GM21576 (cell line): ENCODE measurements at regions not wholly inside any gene's neighbourhood (a gene's known extent, or its start where the extent isn't known, plus 50 kb on each side); places are given as distances from the start of the nearest gene placed in this dataset.
A peak's percentile ranks its signal among the peaks of the same experiment; 100 is the strongest.
"Not testable (repeated sequence)": the region's sequence is repeated elsewhere in the genome, so short reads cannot be mapped to it uniquely, and the experiment has no call there.

Source experiments
- ATAC-seq: cut with Tn5 transposase; IDR thresholded peaks from one replicate; pipeline ENCODE4 v1.9.1; 2021; ENCODE audit warnings: mild to moderate bottlenecking, moderate library complexity; ENCODE audit not compliant: unreplicated experiment

DNA sequence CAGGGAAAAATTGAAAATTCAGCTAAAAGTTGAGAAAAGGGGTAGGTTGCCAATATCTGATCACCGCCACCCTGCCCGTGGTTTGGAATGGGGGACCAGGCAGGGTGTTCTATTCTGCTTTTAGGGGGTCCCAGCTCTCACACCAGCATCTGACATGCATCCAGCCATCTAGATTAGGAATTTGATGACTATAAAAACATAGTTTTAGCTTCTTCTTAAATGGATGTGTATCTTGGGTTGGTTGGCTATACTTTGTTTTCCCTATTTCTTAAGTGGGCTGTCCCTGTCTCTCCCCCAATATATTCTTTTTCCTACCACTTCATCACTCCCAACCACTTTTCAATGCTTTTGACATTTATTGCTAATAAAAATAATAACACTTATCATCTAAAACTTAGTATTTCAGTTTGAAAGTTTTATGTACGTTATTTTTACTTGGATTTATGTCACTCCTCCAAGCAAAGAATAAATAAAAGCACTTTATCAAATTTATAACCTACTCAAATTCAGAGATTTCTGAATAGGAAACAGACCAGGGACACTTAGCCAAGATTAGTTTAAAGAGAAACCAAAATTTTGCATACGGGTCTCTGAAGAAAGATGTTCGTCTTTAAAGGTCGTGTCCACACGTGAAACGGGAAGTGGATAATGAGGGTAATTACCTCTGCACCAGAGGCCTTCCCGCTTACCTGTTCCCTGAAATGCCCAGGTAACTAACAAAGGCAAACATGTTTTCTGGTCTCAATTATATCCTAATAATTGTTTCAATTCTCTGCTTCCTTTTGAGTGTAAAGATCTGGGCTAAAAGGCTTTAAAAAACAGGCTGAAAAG lies 233.2 kb upstream of the AUTS2 start:
- ATAC-seq: no peak

DNA sequence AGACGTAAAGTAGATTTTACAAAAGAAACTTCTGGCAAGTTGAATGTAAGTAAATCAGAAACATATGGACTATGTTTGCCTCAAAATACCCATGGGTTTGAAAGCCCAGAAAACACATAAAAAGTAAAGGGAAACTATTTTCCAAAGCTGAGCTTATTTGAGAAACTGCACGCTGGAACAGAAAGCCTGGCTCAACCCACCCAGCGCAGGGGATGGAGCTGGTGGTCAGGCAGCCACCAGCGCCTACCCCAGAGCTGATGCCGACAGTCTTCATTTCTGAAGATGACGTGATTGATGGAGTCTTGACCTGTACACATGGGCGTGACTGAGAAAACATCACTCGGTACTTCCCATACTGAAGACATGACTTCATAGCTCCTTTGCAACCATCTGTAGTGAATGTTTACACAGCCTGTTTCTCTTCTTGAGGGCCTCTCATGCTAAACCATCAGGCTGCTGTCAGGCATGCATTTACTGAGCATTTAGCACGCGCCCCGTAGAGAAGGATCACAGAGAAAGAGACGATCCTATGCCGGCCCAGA lies 232.6 kb upstream of the AUTS2 start:
- ATAC-seq: no peak

DNA sequence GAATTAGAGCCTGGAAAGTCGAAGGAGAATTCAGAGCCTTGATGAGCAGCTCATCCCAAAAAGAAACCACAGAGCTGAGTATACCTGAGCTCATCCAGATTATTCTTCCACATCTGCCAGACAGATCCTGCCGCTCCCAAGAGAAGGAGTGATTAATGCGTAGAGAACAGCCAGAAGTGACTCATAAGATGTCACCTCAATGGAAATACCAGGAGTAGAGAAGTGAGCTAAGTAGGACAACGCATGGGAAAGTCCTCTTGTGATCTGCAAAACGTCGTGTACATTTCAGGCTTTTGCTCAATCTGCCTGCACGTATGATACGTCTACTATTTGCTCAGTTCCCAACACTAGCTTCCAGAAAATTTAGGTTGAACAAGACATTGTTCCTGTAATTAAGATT lies 230.5 kb upstream of the AUTS2 start:
- ATAC-seq: no peak

DNA sequence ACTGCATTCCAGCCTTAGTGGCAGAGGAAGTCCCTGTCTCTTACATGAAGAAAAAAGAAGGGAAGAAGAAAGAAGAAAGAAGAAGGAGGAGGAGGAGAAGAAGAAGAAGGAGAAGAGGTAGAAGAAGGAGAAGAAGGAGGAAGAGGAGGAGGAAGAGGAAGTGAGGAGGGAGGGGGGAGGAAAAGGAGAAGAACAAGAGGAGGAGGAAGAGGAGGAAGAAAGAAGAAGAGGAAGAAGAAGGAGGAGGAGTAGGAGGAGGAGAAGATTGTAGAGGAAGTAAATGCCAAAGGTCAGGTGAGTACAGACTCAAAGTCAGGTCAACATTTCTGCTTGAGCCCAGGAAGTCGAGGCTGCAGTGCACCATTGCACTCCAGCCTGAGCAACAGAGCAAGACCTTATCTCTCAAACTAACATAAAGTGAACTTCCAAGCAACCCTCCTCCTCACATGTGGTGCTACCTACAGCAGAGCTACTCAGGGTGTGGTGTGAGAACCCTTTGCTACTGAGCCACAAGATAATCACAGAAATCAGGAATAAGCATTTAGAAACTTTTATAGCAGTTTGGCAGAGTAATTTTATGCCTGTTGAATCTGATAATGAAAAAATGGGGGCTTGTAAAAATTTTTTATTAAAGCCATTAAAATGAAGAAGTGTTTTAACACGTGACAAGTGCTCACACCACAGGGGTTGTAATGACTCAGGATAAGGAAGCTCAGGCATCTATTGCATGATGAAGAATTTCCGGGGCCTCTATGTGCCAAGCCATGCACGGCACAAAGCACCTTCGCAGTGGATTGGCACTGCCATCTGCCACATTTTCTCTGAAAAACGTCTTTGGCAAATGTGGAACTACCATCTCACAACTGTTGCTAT lies 224.9 kb upstream of the AUTS2 start:
- no peak for ATAC-seq

DNA sequence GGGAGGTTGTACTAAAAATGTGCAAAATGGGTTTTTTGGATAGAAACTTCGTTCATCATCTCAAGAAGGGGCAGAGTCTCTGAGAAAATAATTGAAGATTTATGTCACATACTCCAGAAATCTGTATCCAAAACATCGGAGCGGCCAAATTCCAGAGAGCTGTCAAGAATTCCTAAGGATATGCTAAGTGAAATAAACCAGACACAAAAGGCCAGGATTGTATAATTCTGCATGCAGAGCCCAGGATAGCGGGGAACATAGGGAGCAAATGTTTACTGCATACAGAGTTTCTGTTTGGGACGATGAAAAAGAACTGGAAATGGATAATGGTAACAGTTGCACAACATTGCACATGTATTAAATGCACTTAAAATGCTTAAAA lies 224.2 kb upstream of the AUTS2 start:
- no peak for ATAC-seq

DNA sequence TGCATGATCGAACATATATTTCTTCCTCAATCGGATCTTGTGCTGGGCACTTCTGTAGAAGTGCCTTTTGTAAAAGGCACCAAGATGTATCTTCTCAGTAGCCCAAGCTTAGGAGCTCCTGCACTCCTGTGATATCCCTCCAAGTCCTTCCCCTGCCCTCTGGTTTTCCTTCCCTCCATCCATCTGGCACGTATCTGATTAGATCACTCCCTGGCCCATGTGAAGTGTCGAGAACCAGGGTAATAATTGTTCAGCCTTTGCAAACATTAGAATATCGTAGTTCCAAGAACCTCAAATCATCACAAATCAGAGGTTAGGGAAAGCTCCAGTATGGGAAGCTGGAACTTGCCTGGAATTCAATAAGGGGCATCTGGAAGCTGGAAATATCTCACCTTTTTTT lies 221.1 kb upstream of the AUTS2 start:
- no peak for ATAC-seq

DNA sequence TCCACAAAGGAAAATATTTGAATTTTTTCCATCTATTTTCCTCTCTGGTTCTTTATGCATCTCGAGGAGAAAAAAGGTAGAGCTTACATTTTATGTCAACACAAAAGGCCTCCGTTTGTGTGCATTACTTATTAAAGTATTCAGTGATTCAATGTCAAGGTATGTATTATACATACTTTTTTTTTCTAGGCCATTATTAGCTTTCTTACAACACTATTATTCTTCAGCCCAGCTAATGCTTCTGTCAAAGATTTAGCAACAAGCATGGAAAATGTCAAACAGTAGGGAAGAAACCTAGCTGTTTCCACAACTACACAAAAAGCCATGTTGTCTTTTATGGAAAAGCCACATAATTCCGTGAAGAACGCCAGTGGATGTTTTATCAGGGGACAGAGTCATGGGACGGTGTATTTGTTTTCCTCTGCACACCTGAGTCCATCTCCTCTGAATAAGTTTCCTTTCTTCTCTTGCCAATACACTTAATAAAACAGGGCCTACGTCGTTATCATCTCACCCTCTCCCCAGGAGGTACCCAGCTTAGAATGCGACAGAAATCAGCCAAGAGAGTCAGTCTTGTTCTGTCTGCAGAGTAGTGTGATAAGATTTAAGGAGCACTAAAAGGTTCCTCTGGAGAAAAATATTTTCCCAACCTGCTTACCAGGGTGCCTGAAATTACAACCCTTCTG lies 209.7 kb upstream of the AUTS2 start:
- no peak for ATAC-seq

DNA sequence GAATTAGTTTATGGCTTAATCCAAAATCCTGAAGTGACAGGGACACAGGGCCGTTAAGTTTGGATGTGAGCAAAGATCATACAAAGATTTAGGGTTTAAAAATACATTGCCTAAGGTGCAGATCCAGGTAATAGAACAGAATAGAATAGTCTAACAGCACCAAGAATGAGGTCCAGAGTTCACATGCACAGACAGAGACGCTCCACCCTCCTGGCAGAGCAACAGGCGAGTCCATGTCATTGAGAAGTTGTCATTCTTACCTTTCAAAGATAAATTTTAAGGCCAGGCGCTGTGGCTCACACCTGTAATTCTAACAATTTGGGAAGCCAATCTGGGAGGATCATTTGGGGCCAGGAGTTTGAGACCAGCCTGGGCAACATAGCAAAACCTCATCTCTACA lies 209.1 kb upstream of the AUTS2 start:
- no peak for ATAC-seq

DNA sequence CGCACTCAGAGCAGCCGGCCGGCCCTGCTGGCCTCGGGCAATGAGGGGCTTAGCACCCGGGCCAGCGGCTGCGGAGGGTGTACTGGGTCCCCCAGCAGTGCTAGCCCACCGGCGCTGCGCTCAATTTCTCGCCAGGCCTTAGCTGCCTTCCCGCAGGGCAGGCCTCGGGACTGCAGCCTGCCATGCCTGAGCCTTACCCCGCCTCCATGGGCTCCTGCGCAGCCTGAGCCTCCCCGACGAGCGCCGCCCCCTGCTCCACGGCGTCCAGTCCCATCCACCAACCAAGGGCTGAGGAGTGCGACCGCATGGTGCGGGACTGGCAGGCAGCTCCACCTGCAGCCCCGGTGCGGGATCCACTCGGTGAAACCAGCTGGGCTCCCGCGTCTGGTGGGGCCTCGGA lies 204.4 kb upstream of the AUTS2 start:
- ATAC-seq: not testable (repeated sequence)

DNA sequence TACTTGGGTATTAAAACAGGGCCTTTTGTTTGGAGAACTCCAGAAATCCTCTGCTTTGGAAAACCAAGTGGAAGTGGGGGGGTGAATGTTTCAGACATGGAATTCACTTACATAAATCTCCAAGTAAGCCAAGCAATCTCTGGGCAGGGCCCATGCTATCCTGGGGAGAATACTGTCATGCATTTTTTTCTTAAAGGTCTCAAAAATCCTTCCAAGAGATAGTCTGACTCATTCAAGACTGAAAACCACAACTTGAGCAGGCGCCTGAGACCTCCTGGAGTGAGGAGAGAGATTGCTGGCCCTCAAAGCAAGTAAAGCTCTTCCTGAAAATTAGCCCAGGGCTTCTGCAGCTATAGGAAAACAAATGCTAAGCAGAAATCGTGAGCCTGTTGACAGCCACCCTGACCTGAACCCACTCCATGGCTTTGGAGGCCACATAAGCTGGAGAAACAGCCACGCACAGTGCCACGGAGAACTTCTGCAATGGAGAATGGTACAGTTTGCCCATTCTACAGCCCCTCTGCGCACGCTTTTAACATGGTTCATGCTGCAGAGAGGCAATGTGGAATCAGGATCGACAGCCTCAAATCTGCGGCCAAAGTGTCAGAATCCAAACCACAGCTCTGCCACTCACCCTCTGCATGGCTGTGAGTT lies 203.1 kb upstream of the AUTS2 start:
- ATAC-seq: no peak

DNA sequence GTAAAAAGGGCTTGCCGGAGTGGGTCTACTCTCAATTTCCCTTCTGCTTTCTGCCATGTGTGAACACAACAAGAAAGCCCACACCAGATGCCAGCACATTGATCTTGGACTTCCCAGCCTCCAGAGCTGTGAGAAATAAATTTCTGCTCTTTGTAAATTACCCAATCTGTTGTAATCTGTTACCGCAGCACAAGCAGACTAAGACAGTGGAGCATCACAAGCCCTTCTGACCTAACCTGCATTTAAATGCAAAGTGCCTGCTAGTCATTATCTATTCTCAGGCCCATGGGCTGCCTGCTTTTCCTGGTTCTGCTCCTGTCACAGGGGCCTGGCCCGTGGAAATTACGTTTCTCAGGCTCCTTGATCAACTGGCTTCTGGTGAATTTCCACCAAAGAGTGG lies 199.3 kb upstream of the AUTS2 start:
- ATAC-seq: no peak

DNA sequence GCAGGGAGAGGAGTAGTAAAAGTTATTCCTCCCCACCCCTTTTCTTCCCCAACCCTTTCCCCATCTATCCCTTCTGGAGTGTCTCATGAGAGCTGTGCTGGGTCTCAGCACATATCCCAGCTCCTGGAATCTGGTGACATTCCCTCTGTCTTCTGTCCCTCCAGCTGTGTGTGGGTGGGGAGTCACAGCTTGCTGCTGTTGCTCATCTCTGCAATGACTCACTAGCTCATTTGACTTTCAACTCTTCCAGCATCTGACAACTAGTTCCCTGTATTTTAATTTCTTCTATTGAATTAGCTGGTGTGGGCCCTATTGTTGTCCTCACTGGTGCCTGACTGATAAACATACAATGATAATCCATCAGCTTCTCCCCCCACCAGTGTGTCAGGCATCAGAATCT lies 198.9 kb upstream of the AUTS2 start:
- no peak for ATAC-seq

DNA sequence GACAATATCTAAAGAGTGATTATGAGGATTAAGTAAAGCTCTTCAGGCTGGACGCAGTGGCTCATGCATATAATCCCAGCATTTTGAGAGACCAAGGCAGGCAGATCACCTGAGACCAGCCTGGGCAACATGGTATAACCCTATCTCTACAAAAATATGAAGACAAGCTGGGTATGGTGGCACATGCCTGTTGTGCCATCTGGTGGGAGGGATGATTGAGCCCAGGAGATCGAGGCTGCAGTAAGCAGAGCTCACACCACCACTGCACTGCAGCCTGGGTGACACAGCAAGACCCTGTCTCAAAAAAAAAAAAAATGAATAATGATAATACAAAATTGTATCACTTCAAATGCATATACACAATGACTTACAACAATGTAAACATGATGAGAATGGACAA lies 195.6 kb upstream of the AUTS2 start:
- no peak for ATAC-seq

DNA sequence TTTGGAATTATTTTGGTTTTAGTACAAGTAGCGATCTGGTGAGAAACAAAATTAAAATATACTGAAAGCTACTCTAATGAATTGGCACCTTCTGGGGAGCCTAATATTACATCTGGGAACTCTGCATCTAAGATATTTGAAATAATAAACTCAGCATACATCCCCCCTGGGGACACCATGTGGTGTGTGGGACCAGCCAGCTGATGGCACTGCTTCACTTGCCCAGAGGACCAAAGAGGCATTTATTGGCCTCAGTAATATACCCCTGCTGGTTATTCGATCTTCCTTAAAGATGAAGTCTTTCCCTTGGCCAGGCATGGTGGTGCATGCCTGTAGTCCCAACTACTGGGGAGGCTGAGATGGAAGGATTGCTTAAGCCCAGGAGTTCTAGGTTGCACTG lies 195.1 kb upstream of the AUTS2 start:
- no peak for ATAC-seq

DNA sequence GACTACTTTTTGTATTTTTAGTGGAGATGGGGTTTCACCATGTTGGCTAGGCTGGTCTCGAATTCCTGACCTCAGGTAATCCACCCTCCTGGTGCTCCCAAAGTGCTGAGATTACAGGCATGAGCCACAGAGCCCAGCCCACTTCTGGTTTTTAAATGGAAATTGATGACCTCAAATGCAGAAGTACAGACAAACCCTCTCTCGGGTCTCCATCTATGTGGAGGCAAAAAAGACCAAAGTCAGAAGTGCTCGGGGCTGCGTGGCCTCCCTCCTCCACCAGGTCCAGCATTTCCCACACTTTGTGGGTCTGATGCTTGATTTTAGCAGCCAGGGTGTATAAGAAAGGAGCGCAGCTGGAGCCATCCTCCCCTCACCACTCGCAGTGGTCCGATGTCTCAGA lies 187.3 kb upstream of the AUTS2 start:
- no peak for ATAC-seq

DNA sequence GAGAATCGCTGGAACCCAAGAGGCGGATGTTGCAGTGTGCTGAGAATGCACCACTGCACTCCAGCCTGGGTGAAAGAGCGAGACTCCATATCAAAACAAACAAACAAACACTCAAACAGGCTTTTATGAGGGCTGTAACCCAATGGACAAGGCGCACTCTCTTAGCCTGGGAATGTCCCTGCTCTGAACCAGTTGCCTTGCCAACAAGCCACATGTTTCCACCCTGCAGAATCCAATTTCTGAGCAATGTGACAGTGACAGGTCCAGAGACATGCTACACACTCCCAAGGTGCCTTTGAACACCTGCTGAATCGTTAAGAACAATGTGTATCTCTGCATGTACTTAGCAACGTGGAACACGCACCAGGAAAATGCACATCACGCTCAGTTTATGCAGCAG lies 186.8 kb upstream of the AUTS2 start:
- ATAC-seq: no peak

DNA sequence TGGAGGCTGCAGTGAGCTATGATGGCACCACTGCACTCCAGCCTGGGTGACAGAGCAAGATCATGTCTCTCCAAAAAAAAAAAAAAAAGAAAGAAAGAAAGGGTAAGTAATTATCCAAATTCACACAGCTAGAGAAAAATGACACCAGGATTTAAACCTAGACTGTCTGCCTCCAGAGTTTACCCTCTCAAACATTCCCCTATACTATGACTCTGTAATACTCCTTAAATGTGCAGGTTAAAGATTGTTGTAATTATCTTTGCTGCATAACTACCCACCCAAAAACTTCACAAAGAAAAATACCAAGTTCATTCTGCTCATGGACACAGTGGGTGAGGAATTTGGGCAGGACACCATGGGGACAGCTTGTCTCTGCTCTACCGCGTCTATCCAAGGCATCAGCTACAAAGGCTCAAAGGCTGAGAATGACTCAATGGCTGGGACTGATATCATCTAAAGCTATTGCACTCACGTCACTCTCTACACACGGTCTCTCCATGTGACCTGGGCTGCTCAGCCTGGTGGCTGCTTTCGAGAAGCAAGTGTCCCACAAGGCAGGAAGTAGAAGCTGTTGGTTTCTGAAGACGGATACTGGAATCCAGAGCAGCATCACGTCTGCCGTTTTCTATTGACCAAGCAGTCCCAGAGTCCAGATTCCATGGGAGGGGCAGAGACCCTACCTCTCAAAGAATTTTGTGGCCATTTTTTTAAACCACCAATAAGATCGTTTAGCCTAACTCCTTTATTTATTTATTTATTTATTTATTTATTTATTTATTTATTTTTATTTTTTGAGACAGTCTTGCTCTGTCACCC lies 185.7 kb upstream of the AUTS2 start:
- peak; percentile 76 for ATAC-seq

DNA sequence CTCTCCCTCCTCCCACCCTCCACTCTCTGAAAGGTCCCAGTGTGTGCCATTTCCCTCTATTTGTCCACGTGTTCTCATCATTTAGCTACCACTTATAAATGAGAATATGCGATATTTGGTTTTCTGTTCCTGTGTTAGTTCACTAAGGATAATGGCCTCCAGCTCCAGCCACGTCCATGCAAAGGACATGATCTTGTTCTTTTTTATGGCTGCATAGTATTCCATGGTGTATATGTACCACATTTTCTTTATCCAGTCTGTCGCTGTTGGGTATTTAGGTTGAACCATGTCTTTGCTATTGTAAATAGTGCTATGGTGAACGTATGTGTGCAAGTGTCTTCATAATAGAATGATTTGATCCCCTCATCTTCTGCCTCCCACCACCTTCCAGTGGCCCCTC lies 183.7 kb upstream of the AUTS2 start:
- no peak for ATAC-seq

DNA sequence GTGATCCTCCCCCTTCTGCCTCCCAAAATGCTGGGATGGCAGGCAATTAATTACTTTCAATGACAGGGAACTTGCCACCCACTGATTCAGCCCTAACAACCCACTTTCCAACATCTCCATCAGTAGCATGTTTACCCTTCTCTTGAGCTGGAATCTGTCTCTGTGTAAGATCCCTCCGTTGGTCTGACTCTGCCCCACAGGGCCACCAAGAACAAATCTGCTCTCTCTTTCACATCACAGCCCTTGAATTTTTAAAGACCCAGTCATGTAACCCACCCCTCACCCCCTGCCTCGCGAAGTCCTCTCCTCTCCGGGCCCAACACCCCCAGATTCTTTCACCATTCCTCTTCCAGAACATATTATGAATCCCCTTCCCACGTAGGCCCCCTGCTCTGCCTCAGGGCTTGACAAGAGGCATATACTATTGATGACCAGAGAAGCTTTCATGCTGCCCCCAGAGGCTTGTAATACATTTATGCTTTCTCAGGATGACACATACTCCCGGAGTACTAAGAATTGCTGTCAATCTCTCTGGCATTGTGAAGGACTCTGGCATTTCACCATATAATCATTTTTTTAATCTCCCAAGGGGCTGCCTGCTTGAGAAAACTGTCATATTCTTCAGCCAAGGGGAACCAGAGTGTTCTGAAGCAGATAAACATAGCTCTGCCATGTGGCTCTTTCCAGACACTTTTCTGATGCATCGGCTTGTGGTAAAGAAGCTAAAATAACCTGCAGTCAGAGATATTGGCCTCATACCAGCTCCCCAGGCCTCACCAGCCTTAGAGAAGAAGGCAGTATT lies 179.2 kb upstream of the AUTS2 start:
- no peak for ATAC-seq
